ENCODE measurements at regions not wholly inside any gene's neighbourhood (a gene's known extent, or its start where the extent isn't known, plus 50 kb on each side); places are given as distances from the start of the nearest gene placed in this dataset.

GRCh38 chr5:72558046-72558336 lies 50.8 kb upstream of the ZNF366 start:
- TF ChIP-seq CTCF (IDR thresholded peaks at IDR 0.05) (no peak), EP300 (IDR thresholded peaks at IDR 0.05) (no peak), POLR2AphosphoS5 (IDR thresholded peaks at IDR 0.05) (no peak)

All from esophagus muscularis mucosa (tissue), 4 donors.